Embryonic facial prominence (tissue), 1 donor: ENCODE measurements at regions not wholly inside any gene's neighbourhood (a gene's known extent, or its start where the extent isn't known, plus 50 kb on each side); places are given as distances from the start of the nearest gene placed in this dataset.
"Not testable (repeated sequence)": the region's sequence is repeated elsewhere in the genome, so short reads cannot be mapped to it uniquely, and the experiment has no call there.

Source experiments
- DNase-seq: peaks from one replicate; pipeline ENCODE4 v3.0.0-alpha.2; 2016; ENCODE audit errors: extremely low spot score

DNA sequence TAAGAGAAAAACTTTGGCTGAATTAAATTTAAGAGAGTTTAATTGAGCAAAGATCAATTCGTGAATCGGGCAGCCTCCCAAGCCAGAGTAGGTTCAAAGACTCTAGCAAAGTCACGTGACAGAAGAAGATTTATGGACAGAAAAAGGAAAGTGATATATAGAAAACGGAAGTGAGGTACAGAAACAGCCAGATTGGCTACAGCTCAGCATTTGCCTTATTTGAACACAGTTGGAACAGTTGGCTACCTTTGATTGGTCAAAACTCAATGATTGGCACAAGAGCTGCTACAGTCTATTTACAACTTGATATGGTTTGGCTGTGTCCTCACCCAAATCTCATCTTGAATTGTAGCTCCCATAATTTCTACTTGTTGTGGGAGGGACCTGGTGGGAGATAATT lies 102.6 kb downstream of the PLG start:
- DNase-seq, result no peak

GRCh38 chr6:160808263-160808662 lies 106.2 kb downstream of the PLG start:
- no peak for DNase-seq

GRCh38 chr6:160810238-160810637 lies 108.2 kb downstream of the PLG start:
- no peak for DNase-seq

DNA sequence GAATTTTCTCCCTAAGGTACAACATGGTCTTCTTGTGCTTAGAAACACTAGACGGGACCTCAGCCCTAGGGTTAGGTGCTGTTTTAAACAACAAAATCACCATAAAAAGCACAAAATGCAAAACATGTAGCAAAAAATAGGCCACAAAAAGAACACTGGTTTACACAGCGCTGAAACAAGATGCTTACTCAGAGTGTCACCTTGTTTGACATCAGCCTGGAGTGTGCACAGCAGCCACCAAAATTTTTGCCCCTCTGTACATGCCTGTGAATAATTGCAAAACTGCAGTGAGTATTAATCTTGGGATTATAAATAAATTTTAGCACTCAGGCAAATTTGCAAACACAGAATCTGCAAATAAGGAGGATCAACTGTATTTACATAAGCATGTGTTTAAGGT lies 110.1 kb downstream of the PLG start:
- no peak for DNase-seq

- no peak for DNase-seq
Observed at GRCh38 chr6:160818934-160819333, 116.9 kb downstream of the PLG start.

DNA sequence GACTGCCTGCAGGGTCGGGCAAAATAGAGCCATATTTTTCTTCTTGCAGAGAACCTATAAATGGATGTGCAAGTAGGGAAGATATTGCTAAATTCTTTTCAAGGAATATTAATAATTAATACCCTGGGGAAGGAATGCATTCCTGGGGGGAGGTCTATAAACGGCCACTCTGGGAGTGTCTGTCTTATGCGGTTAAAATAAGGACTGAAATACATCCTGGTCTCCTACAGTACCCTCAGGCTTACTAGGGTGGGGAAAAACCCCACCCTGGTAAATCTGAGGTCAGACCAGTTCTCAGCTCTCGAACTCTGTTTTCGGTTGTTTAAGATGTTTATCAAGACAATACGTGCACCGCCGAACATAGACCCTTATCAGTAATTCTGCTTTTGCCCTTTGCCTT lies 118.6 kb downstream of the PLG start:
- not testable (repeated sequence) for DNase-seq

- DNase-seq, result no peak
Observed at GRCh38 chr6:160831739-160832138, 129.7 kb downstream of the PLG start.

DNA sequence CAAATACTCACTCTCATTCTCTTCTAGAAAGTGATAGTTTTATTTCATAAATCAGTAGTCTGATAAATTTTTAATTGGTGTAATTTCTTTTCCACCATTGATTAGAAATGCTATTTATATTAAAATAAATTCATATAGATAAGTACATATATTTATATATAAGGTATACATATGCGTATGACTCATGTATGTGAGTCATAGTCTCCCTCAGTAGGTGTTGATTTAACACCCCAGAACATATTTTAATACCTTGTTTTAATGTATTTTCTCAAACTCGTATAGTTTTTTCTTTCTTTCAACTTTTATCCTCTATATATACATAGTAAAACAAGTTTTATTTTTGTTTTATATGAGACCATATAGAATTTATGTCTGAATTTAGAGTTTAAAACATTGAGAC lies 130.4 kb downstream of the PLG start:
- no peak for DNase-seq

DNA sequence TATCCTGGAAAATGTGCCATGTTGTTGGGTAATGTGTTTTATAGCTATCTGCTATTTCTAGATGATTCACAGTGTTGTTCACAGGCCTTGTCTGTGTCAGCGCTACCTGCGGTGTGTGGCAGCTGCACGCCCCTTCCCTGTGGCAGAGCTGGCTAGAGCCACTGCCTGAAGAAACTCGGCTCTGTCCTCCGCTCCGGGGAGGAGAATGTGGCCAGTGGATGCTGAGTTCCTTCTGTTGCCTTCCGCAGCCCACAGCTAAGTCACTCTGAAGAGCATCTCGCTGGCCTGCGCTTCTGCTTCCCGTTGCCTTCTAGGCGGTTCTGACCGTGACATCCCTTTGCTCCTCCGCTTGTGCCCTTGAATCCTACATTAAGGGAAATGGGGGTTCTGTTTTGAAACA lies 135.1 kb downstream of the PLG start:
- no peak for DNase-seq

DNA sequence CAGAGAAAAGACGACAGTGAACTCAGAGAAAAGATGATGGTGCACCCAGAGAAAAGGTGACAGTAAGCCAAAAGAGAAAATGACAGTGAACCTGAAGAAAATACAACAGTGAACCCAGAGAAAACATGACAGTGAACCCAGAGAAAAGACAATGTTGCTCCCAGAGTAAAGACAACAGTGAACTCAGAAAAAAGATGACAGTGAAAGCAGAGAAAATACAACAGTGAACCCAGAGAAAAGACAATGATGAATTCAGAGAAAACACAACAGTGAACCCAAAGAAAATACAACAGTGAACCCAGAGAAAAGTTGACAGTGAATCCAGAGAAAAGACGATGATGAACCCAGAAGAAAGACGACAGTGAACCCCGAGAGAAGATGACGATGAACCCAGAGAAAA lies 140.5 kb upstream of the MAP3K4 start:
- no peak for DNase-seq

DNA sequence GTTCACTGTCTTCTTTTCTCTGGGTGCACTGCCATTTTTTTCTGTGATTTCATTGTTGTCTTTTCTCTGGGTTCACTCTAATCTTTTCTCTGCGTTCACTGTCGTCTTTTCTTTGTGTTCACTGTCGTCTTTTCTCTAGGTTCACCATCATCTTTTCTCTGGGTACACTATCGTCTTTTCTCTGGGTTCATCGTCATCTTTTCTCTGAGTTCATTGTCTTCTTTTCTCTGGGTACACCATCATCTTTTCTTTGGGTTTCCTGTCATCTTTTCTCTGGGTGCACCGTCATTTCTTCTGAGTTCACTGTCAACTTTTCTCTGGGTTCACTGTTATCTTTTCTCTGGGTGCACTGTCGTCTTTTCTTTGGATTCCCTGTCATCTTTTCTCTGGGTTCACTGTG lies 137.6 kb upstream of the MAP3K4 start:
- DNase-seq, result no peak

DNA sequence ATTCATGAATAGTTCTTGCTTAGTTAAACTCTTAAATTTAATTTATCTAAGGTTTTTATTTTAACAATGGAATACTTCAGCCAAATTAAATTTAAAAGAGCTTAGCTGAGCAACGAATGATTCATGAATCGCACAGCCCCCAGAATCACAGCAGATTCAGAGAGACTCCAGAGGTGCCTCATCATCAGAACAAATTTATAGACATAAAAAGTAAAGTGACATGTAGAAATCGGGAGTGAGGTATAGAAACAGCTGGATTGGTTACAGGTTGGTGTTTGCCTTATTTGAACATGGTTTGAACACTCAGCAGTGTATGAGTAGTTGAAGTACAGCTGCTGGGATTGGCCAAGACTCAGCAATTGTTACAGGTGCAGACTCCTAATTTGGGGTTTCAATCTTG lies 132.7 kb upstream of the MAP3K4 start:
- no peak for DNase-seq

- DNase-seq, result no peak
Observed at GRCh38 chr6:160859822-160860221, 131.7 kb upstream of the MAP3K4 start.

DNA sequence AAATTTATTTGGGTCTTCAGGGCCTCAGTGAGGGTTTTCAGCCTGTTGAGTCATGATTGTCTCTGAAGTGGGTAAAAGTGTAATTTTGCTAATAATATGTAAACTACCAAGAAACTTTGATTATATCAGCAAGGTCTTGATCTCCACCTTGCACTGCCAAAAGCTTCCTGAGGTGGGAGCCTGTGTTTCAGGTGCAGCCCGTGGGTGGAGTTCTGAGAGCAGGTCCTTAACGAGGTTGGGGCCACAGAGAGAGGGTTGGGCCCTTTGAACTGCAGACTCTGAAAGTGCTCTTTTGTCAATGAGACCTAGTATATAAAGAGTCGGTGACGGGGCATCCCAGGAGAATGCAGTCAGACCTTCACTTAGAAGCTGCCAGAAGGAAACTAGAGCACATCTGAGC lies 129.7 kb upstream of the MAP3K4 start:
- no peak for DNase-seq

GRCh38 chr6:160863782-160864181 lies 127.8 kb upstream of the MAP3K4 start:
- DNase-seq, result no peak

GRCh38 chr6:160871320-160871719 lies 120.2 kb upstream of the MAP3K4 start:
- no peak for DNase-seq

DNA sequence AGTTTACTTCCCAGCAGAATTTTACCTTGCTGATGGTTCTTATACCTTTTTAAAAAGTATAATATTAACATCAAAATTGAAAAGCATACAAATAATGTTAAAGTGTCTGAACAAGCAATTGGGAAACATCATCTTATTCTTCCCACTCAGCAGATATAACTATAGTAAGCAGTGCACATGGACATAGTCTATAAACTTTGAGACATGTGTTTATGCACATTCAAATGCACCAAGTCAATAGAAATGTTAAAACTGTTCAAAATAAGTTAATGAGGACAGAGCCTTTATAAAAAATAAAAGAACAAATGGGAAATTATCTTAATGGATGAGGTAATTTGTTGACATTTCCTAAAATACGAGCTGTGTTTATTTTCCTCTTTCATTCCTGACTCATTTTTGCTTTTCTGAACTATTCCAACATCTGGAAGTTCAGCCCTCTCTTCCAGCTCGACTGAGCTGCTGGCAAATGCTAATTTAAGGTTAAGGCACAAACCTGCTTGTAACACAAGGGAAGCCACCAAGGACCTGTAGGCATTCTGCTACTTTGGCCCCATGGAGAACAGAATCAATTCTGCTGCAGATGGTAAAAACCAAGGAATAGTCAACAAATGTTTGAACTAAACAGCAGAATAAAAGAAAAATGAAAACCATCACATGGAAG lies 110.3 kb upstream of the MAP3K4 start:
- DNase-seq, result no peak

DNA sequence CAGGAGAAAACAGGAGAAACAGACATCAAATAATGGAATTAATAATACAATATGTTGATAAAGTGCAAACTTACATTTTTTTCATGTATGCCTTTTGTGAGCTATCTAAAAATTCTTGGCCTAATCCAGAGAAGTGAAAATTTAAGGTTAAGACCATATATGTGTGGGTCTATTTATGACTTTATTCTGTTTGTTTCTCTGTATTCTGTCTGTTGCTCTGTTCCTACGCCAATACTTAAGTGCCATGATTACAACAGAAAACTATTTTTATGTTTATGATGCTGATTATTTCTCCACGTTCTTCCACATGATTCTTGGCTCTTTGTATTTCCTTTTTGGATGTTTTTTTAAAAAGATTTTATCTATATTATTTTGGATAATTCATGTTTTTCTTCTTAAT lies 109.6 kb upstream of the MAP3K4 start:
- DNase-seq, result no peak

GRCh38 chr6:160882791-160883279 lies 108.7 kb upstream of the MAP3K4 start:
- no peak for DNase-seq

GRCh38 chr6:160883560-160883959 lies 108.0 kb upstream of the MAP3K4 start:
- no peak for DNase-seq

DNA sequence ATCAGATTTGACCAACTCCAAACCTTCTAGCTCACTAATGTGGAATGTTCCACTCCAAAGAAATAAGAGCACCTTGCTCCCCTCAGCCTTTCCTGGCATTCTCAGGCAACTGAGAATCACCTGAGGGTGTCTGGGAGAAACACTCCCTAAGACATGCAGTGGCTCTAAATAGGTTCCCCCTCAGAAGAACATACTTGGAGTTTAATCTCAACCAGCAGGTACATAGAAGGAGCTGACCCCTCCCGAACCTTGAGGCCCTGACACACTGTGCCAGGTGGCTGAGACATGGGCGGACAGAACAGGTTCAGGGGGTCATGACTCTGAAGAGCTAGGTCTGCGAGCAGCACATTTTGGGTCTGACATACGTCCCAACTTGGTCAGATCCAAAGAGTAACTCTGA lies 107.6 kb upstream of the MAP3K4 start:
- no peak for DNase-seq

DNA sequence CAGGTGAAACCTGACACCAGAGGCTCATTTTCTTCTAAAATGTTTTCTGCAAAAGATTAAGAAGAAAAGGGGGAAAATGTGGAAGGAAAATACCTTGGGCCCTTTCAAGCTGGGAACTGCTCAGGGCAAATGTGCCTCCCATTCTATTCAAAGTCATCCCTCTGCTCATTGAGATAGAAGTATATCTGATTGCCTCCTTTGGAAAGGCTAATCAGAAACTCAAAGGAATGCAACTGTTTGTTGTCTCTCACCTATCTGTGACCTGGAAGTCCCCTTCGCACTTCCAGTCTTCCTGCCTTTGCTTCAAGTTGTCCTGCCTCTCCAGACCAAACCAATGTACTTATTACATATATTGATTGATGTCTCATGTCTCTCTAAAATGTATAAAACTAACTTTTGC lies 102.4 kb upstream of the MAP3K4 start:
- DNase-seq, result not testable (repeated sequence)

DNA sequence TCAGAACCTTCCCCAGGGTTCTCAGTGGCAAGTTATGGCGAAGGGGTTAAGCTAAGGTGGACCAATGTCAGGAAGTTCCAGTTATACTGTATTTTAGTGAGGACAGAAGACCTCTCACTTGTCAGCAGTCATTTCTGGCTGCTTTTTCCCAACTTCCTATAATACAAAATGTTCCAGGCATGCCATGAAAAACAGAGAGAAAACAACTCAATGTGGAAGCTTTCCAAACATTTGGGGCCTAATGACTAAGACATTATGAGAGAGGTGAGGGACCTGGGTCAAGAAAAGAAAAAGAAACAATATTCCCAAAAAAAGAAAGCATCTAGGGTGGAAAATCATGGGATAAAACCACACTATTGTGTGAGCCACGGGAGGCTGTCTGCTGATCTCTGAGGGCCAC lies 99.9 kb upstream of the MAP3K4 start:
- no peak for DNase-seq

- DNase-seq, result no peak
Observed at GRCh38 chr6:160895562-160895961, 96.0 kb upstream of the MAP3K4 start.
